ENCODE measurements at regions not wholly inside any gene's neighbourhood (a gene's known extent, or its start where the extent isn't known, plus 50 kb on each side); places are given as distances from the start of the nearest gene placed in this dataset.

DNA sequence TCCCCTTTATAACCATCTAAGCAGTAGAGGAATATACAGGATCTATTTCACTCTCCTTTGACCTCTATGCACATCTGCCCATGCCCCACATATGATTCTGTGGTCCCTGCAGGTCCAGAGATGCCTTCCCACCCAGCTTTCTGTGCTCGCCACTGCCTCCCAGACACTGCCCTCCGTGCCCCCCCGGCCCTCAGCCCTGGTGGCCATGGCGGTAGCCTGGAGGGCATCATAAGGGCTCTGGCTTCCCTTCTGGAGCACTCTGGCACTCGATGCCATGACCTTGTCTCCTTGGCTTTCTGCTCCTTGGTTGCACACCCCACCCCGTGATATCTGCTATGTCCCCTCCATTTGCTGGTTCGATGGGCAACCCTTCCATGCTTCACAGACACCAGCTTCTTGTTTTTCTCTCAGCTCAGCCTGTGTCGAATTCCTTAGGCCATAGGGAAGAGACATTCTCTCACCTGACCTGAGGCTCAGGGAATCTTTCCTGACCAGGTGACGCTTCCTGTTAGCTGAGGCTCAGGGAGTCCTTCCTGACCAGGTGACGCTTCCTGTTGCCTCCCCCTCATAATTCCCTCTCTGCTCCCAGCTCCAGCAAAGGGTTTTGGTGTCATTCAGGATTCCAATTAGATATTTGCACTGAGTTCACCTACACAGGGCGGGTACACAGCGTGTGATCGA, 100.4 kb upstream of the GLI3 start:
- DNase-seq, result no peak
- Histone ChIP-seq H3K9ac (ENCODE audit: low read depth in 2 of 2, low read length in 2 of 2) (no peak overlapping the region), H3K4me1 (no peaks in the 10 kb centered on the region), H3K27ac (no peak overlapping the region), H3K4me3 (no peak overlapping the region), H3K36me3 (no peaks in the 10 kb centered on the region), H3K9me3 (peaks cover 2% of the 10 kb centered on the region), H3K27me3 (no peaks in the 10 kb centered on the region)
- TF ChIP-seq, protein P1, sequence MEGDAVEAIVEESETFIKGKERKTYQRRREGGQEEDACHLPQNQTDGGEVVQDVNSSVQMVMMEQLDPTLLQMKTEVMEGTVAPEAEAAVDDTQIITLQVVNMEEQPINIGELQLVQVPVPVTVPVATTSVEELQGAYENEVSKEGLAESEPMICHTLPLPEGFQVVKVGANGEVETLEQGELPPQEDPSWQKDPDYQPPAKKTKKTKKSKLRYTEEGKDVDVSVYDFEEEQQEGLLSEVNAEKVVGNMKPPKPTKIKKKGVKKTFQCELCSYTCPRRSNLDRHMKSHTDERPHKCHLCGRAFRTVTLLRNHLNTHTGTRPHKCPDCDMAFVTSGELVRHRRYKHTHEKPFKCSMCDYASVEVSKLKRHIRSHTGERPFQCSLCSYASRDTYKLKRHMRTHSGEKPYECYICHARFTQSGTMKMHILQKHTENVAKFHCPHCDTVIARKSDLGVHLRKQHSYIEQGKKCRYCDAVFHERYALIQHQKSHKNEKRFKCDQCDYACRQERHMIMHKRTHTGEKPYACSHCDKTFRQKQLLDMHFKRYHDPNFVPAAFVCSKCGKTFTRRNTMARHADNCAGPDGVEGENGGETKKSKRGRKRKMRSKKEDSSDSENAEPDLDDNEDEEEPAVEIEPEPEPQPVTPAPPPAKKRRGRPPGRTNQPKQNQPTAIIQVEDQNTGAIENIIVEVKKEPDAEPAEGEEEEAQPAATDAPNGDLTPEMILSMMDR (IDR thresholded peaks at IDR 0.05), result no peak
- intact Hi-C loops (cut with DNase I), result no loop called here

GRCh38 chr7:42332605-42333222, 95.7 kb upstream of the GLI3 start:
- Histone ChIP-seq H3K9me3 (peaks cover 6% of the 10 kb centered on the region), H3K27me3 (no peaks in the 10 kb centered on the region), H3K36me3 (no peaks in the 10 kb centered on the region), H3K4me1 (no peaks in the 10 kb centered on the region), H3K9ac (ENCODE audit: low read depth in 2 of 2, low read length in 2 of 2) (no peak overlapping the region), H3K4me3 (no peak overlapping the region), H3K27ac (no peak overlapping the region)
- intact Hi-C loops (cut with DNase I), result no loop called here
- no peak for DNase-seq
- TF ChIP-seq, protein P1 (IDR thresholded peaks at IDR 0.05), result no peak

DNA sequence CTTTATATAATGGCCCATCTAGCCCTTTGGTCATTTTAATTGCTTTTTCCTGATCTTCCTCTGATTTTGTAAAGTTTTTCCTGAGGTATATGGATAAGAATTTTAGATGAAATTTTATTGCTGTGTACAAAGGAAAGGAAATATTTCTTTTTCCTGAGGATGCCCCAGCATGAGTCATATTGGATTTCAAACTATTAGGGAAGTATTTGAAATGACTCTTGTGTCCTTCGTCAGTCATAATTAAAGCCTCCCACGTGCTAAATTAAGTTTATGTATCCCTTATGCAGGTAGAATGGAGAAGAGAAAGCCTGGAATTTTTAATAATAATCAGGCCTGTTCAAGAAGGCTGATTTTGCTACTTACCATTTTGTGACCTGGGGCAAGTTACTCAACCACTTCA, 82.6 kb upstream of the GLI3 start:
- Histone ChIP-seq H3K4me3 (no peak overlapping the region), H3K36me3 (no peaks in the 10 kb centered on the region), H3K27me3 (no peaks in the 10 kb centered on the region), H3K4me1 (no peaks in the 10 kb centered on the region), H3K9ac (ENCODE audit: low read depth in 2 of 2, low read length in 2 of 2) (no peak overlapping the region), H3K27ac (no peak overlapping the region), H3K9me3 (no peaks in the 10 kb centered on the region)
- TF ChIP-seq, protein P1 (IDR thresholded peaks at IDR 0.05), result no peak
- intact Hi-C loops (cut with DNase I), result no loop called here
- DNase-seq, result no peak

DNA sequence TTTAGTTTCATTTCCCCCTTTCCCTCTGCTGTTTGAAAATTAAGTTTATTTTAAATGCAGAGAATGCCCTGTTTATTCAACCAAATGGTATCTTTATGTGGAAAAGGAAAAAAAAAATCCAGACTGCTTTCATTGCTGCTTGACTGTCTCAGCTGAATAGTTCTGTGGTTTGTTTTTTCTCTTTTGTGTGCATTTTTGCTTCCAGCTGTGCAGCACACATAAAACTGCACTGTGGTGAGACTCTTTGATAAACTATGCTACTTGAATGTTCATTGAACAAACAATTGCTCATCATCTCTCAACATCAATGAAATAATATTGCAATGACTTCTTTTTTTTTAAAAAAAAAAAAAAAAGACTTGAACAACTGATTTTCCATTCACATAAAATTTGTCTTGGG, 78.6 kb upstream of the GLI3 start:
- Histone ChIP-seq H3K9ac (ENCODE audit: low read depth in 2 of 2, low read length in 2 of 2) (no peak overlapping the region), H3K9me3 (no peaks in the 10 kb centered on the region), H3K27ac (no peak overlapping the region), H3K36me3 (no peaks in the 10 kb centered on the region), H3K4me1 (no peaks in the 10 kb centered on the region), H3K27me3 (no peaks in the 10 kb centered on the region), H3K4me3 (no peak overlapping the region)
- DNase-seq, result no peak
- TF ChIP-seq, protein P1 (IDR thresholded peaks at IDR 0.05), result no peak
- intact Hi-C loops (cut with DNase I), result no loop called here

DNA sequence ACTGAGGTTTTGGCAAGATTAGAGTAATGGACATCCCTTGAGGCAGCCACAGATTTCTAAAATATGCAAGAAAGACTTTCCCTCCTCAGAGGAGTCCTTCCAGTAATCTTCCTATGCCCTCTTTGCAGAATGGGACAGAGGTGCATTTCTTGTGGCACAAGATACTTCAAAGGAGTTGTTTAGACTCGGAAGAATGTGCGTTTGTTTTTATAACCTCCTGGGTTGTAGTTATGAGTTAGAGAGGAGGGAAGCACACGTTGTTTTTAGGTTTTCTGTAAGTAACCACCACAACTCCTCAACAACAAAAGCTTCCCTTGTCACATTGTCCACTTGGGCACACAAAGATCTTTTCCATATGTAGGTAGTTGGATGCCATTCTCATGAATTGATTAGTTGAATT, 78.1 kb upstream of the GLI3 start:
- TF ChIP-seq, protein P1 (IDR thresholded peaks at IDR 0.05), result no peak
- H3K9ac ChIP-seq (ENCODE audit: low read depth in 2 of 2, low read length in 2 of 2), result no peak overlapping the region
- no peaks in the 10 kb centered on the region for H3K4me1 ChIP-seq
- no peak overlapping the region for H3K27ac ChIP-seq
- H3K27me3 ChIP-seq, result no peaks in the 10 kb centered on the region
- DNase-seq, result no peak
- H3K9me3 ChIP-seq, result no peaks in the 10 kb centered on the region
- no peaks in the 10 kb centered on the region for H3K36me3 ChIP-seq
- intact Hi-C loops (cut with DNase I), result no loop called here
- H3K4me3 ChIP-seq, result no peak overlapping the region

Measured in colonic mucosa (tissue), 4 donors.